K562 (cell line): ENCODE measurements at regions not wholly inside any gene's neighbourhood (a gene's known extent, or its start where the extent isn't known, plus 50 kb on each side); places are given as distances from the start of the nearest gene placed in this dataset.

ENCODE experiments used
- ATAC-seq: fragments of 200-7000 bp; cut with Tn5 transposase; 3 replicates; pipeline ENCODE4 v1.9.1; 2020; ENCODE audit warnings: moderate library complexity
- BruUV-seq: library from RNA; stranded (reverse); fragments of 400-500 nt; replicated peaks from 2 replicates; lab custom pipeline; 2021; lab: Mats Ljungman, UMichigan
- CTCF ChIA-PET: fragments of 300-600 bp; formaldehyde crosslinking; extraction: SDS; loops from one replicate; lab custom pipeline; 2021; ENCODE audit warnings: low intra/inter-chr PET ratio; lab: Yijun Ruan, JAX
- POLR2A ChIA-PET: fragments of 300-600, 350-650 bp; sonication (Branson Sonifier 250); formaldehyde crosslinking; extraction: SDS; loops from one replicate; lab custom pipeline; 2021; ENCODE audit warnings: antibody characterized with exemption, inconsistent platforms; lab: Yijun Ruan, JAX
- DNase-seq, 4 experiments: peaks; one replicate each; pipeline versions ENCODE4 v3.0.0 to v3.0.0-alpha.2; 2011 to 2018; ENCODE audit warnings: low spot score in 3 of 4, mixed read lengths in 3 of 4; ENCODE audit errors: extremely low read depth in 1 of 4
- FAIRE-seq: peaks from 2 replicates; lab custom pipeline; 2011; peaks lifted over from hg19 to GRCh38; lab: Jason Lieb, UNC
- H2AFZ ChIP-seq: 2 replicates; pipeline ENCODE4 v1.6.0; 2011; ENCODE audit warnings: low read depth, low read length, control low read depth, inconsistent platforms
- H3K27ac ChIP-seq: fragments of 200-600 bp; 3 replicates; pipeline ENCODE4 v1.8.0; 2011; ENCODE audit warnings: low read depth, mild to moderate bottlenecking, control low read depth, inconsistent platforms, low read length, moderate library complexity, mixed read lengths; ENCODE audit errors: extremely low read depth
- H3K27me3 ChIP-seq, 2 experiments: fragments of 300-600 bp in 1 of 2; 2 replicates in 1 of 2; 3 replicates in 1 of 2; pipeline versions ENCODE4 v1.6.0 to v1.8.0; 2011; ENCODE audit warnings: inconsistent platforms in 2 of 2, low read length in 2 of 2, mild to moderate bottlenecking in 1 of 2, mixed read lengths in 1 of 2, moderate library complexity in 1 of 2; ENCODE audit not compliant: control insufficient read depth in 2 of 2, insufficient read depth in 2 of 2
- H3K36me3 ChIP-seq: fragments of 300-600 bp; 3 replicates; pipeline ENCODE4 v1.8.0; 2011; ENCODE audit warnings: mild to moderate bottlenecking, low read length, inconsistent platforms; ENCODE audit not compliant: control insufficient read depth, insufficient read depth
- H3K4me1 ChIP-seq, 2 experiments: fragments of 200-600 bp in 1 of 2; replicated peaks in 1 of 2; 2 replicates in 1 of 2; 3 replicates in 1 of 2; pipeline versions ENCODE4 v1.5.1 to v1.8.0; 2011; ENCODE audit warnings: inconsistent platforms in 2 of 2, low read length in 2 of 2, mild to moderate bottlenecking in 1 of 2, mixed read lengths in 1 of 2, moderate library complexity in 1 of 2; ENCODE audit not compliant: control insufficient read depth in 2 of 2, insufficient read depth in 2 of 2
- H3K4me2 ChIP-seq: 2 replicates; pipeline ENCODE4 v1.6.1; 2011; ENCODE audit warnings: low read length, control low read depth, inconsistent platforms, mixed read lengths; ENCODE audit not compliant: insufficient read depth
- H3K4me3 ChIP-seq: fragments of 200-600 bp; sonication (generic), shearing (Covaris generic); 2 replicates; pipeline ENCODE4 v1.5.1; 2016; ENCODE audit warnings: control low read depth, inconsistent platforms
- H3K79me2 ChIP-seq: fragments of 200-600 bp; 3 replicates; pipeline ENCODE4 v1.8.0; 2011; ENCODE audit warnings: low read length, inconsistent platforms; ENCODE audit not compliant: control insufficient read depth, insufficient read depth
- H3K9ac ChIP-seq, 2 experiments: 2 replicates each; pipeline versions ENCODE4 v1.6.0 to v1.6.1; 2011; ENCODE audit warnings: low read depth in 2 of 2, low read length in 2 of 2, control low read depth in 1 of 2, inconsistent platforms in 1 of 2, mild to moderate bottlenecking in 1 of 2, mixed read lengths in 1 of 2; ENCODE audit not compliant: insufficient read depth in 1 of 2
- H3K9me1 ChIP-seq: one replicate; pipeline ENCODE4 v1.6.0; 2011; ENCODE audit warnings: inconsistent platforms, mild to moderate bottlenecking, low read length, moderate library complexity; ENCODE audit not compliant: control insufficient read depth, insufficient read depth
- H3K9me3 ChIP-seq: replicated peaks from 2 replicates; pipeline ENCODE4 v1.5.1; 2011; ENCODE audit warnings: low read depth, low read length, inconsistent platforms; ENCODE audit not compliant: control insufficient read depth, insufficient read depth
- H4K20me1 ChIP-seq: replicated peaks from 2 replicates; pipeline ENCODE4 v1.6.1; 2011; ENCODE audit warnings: low read length, inconsistent platforms, mixed read lengths; ENCODE audit not compliant: control insufficient read depth, insufficient read depth
- CBFA2T3 ChIP-seq: fragments of 450-650 bp; IDR thresholded peaks from 2 replicates; pipeline ENCODE4 v1.6.1; 2017
- ELF2 ChIP-seq: fragments of 250-450 bp; sonication (Bioruptor Pico); IDR thresholded peaks from 2 replicates; pipeline ENCODE4 v1.5.0; 2021; ENCODE audit warnings: mild to moderate bottlenecking
- HCFC1 ChIP-seq: IDR thresholded peaks from 2 replicates; pipeline ENCODE4 v1.6.1; 2012; ENCODE audit warnings: low read depth, low read length, improper control_type of control experiment
- IRF2 ChIP-seq: sonication (generic); formaldehyde crosslinking; IDR thresholded peaks from 2 replicates; pipeline ENCODE4 v1.8.1; 2022; ENCODE audit warnings: mild to moderate bottlenecking, missing genetic modification reagents
- MEIS2 ChIP-seq: fragments of 450-650 bp; IDR thresholded peaks from 2 replicates; pipeline ENCODE4 v1.6.1; 2014; ENCODE audit warnings: mild to moderate bottlenecking; ENCODE audit not compliant: partially characterized antibody
- NUFIP1 ChIP-seq: fragments of 450-650 bp; IDR thresholded peaks from 2 replicates; pipeline ENCODE4 v1.6.1; 2018; ENCODE audit not compliant: partially characterized antibody
- SMAD3 ChIP-seq: fragments of 450-650 bp; formaldehyde crosslinking; conservative IDR thresholded peaks from 2 replicates; pipeline ENCODE4 v1.4.0; 2020; ENCODE audit warnings: mild to moderate bottlenecking
- SMAD4 ChIP-seq: fragments of 250-450 bp; sonication (Bioruptor Pico); conservative IDR thresholded peaks from 2 replicates; pipeline ENCODE4 v1.8.0; 2021; ENCODE audit warnings: inconsistent platforms, mild to moderate bottlenecking, moderate library complexity
- TCF3 ChIP-seq: sonication (generic); formaldehyde crosslinking; IDR thresholded peaks from 2 replicates; pipeline ENCODE4 v1.4.0; 2020; ENCODE audit warnings: mild to moderate bottlenecking, missing genetic modification reagents
- ZNF668 ChIP-seq: fragments of 250-450 bp; sonication (Bioruptor Pico); IDR thresholded peaks from 2 replicates; pipeline ENCODE4 v1.8.0; 2022; ENCODE audit warnings: mild to moderate bottlenecking, inconsistent platforms
- ZNF766 ChIP-seq: fragments of 200-800 bp; sonication (Bioruptor generic); conservative IDR thresholded peaks from 2 replicates; pipeline ENCODE4 v1.6.1; 2016; ENCODE audit warnings: missing genetic modification characterization, missing compliant biosample characterization
- WGBS: fragments of 100-300 bp; shearing (Covaris generic); methylation state at CpG from one replicate; pipeline ENCODE4 v1.1.6; 2016; ENCODE audit warnings: low coverage, mixed read lengths; ENCODE audit not compliant: insufficient coverage; ENCODE audit errors: missing lambda C conversion rate; 5-methylcytosine and 5-hydroxymethylcytosine counted together
- in situ Hi-C: fragments of 300-500 bp; cut with MboI; formaldehyde crosslinking; loops from 4 replicates; pipeline ENCODE4 v1.15.0; 2018; ENCODE audit warnings: inconsistent platforms, mixed read lengths
- intact Hi-C: fragments of 100-400 bp; cut with micrococcal nuclease; formaldehyde crosslinking; loops from 2 replicates; pipeline ENCODE4 v1.14.2; 2022

GRCh38 chr15:92565351-92566125 lies 90.0 kb downstream of the FAM174B start:
- Histone ChIP-seq H2AFZ (no peak overlapping the region), H4K20me1 (no peaks in the 10 kb centered on the region), H3K9ac (no peak overlapping the region), H3K4me1 (no peaks in the 10 kb centered on the region), H3K27ac (no peak overlapping the region), H3K9me1 (no peaks in the 10 kb centered on the region), H3K36me3 (no peaks in the 10 kb centered on the region), H3K79me2 (no peaks in the 10 kb centered on the region), H3K9me3 (no peaks in the 10 kb centered on the region), H3K4me3 (no peak overlapping the region), H3K4me2 (no peak overlapping the region), H3K27me3 (peaks cover 0 to 12% of the 10 kb centered on the region in 2 experiments; a peak in 3 of 5 replicates)
- TF ChIP-seq ELF2 (CRISPR knock-in tag) (no peak), CBFA2T3 (no peak), HCFC1 (no peak), MEIS2 (no peak), ZNF668 (no peak), SMAD4 (CRISPR knock-in tag) (no peak), SMAD3 (CRISPR knock-in tag) (no peak), TCF3 (CRISPR knock-in tag) (no peak), NUFIP1 (no peak), ZNF766 (CRISPR knock-in tag) (no peak), IRF2 (CRISPR knock-in tag) (no peak)
- POLR2A ChIA-PET = no interaction called here
- in situ Hi-C loops (no loop called here), intact Hi-C loops (no loop called here)
- CTCF ChIA-PET = no interaction called here
- ATAC-seq (no peak), DNase-seq (no peak), FAIRE-seq (no peak)
- no TSS peak for BruUV-seq
- 0% methylated on average over 5 of the region's 5 CpGs for WGBS
